ENCODE measurements at regions not wholly inside any gene's neighbourhood (a gene's known extent, or its start where the extent isn't known, plus 50 kb on each side); places are given as distances from the start of the nearest gene placed in this dataset.

DNA sequence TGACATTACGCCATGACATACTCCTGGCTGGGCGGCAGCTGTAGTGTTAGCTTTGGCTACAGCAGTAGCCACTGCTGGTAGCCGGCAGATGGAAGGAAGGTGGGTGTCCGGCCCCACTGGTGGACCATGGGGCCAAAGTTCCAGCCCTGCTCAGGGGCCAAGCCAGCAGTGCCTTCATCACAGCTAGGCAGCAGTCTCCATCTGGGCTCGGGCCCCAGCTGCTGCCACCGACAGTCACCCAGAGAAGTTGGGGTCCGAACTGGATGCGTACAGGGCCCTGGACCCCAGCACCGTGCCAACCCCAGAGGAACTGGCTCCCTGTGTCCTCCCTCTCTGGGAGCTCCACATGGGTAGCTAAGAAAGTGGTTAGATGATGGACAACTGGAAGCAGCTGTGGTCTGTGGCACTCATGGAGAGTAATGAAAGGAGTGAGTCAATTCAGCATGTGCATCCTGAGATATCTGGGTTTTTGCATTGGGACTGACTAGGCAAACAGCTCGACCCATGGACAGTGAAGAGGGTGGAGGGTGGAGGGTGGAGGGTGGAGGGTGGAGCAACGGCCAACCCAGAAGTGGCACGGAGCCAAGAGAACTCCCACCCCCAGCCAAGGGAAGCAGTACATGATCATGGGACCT lies 366.6 kb upstream of the GRIA3 start (continued):
- TF ChIP-seq, protein P1, sequence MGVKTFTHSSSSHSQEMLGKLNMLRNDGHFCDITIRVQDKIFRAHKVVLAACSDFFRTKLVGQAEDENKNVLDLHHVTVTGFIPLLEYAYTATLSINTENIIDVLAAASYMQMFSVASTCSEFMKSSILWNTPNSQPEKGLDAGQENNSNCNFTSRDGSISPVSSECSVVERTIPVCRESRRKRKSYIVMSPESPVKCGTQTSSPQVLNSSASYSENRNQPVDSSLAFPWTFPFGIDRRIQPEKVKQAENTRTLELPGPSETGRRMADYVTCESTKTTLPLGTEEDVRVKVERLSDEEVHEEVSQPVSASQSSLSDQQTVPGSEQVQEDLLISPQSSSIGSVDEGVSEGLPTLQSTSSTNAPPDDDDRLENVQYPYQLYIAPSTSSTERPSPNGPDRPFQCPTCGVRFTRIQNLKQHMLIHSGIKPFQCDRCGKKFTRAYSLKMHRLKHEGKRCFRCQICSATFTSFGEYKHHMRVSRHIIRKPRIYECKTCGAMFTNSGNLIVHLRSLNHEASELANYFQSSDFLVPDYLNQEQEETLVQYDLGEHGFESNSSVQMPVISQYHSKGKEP (tag by site-specific recombination; IDR thresholded peaks at IDR 0.05): no peak
- TF ChIP-seq GLIS1 (tag by site-specific recombination; IDR thresholded peaks at IDR 0.05) (no peak), ZNF223 (tag by site-specific recombination; IDR thresholded peaks at IDR 0.05) (no peak), ZNF623 (tag by site-specific recombination; IDR thresholded peaks at IDR 0.05) (no peak), ZNF701 (tag by site-specific recombination; IDR thresholded peaks at IDR 0.05) (no peak), ZNF677 (tag by site-specific recombination; IDR thresholded peaks at IDR 0.05) (no peak), ZNF830 (tag by site-specific recombination; IDR thresholded peaks at IDR 0.05; ENCODE audit: low read depth) (no peak), ZNF174 (tag by site-specific recombination; IDR thresholded peaks at IDR 0.05) (no peak), ZNF23 (tag by site-specific recombination; IDR thresholded peaks at IDR 0.05; ENCODE audit: borderline replicate concordance) (no peak), ZNF132 (tag by site-specific recombination; IDR thresholded peaks at IDR 0.05; ENCODE audit: borderline replicate concordance) (no peak), ZEB2 (tag by site-specific recombination; IDR thresholded peaks at IDR 0.05) (no peak)

DNA sequence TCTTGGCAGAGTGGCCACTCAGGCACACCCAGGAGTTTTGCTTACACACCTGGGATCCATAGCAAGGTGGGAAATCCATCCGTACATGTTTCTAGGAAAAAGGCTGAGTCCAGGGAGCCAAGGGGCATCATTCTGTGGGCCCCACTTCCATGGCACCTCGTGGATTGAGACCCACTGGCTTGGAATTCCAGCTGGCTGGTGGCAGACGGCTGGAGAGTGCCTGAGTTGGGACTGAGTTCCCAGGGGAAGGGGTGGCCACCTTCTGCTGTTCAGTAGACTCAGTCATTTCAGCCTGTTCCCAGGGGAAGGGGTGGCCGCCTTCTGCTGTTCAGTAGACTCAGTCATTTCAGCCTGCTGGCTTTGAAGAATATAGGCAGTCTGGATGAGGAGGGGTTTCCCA lies 366.0 kb upstream of the GRIA3 start:
- Histone ChIP-seq H3K9me3 (ENCODE audit: control insufficient read depth, insufficient read depth, low read depth, low read length) (no peaks in the 10 kb centered on the region; the same call in 1 of the 2 replicates), H3K4me3 (ENCODE audit: low read depth, low read length) (no peak overlapping the region), H3K4me1 (ENCODE audit: control insufficient read depth, insufficient read depth, low read length) (no peaks in the 10 kb centered on the region), H3K36me3 (ENCODE audit: control insufficient read depth in 2 of 2, insufficient read depth in 1 of 2, low read length in 2 of 2) (no peaks in the 10 kb centered on the region), H3K27ac (ENCODE audit: extremely low read depth, low read depth, low read length) (no peak overlapping the region)
- CTCF ChIA-PET: interaction anchor here (0.6 kb wide), 2 partner anchors 10 kb away, joined by 4 to 6 read pairs; no protein-coding TSS in a partner anchor
- POLR2A ChIA-PET: no interaction called here
- TF ChIP-seq SALL2 (tag by site-specific recombination; IDR thresholded peaks at IDR 0.05; ENCODE audit: borderline replicate concordance): no peak
- TF ChIP-seq, protein P2, sequence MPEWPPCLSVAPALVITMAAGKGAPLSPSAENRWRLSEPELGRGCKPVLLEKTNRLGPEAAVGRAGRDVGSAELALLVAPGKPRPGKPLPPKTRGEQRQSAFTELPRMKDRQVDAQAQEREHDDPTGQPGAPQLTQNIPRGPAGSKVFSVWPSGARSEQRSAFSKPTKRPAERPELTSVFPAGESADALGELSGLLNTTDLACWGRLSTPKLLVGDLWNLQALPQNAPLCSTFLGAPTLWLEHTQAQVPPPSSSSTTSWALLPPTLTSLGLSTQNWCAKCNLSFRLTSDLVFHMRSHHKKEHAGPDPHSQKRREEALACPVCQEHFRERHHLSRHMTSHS (tag by site-specific recombination; IDR thresholded peaks at IDR 0.05): no peak

DNA sequence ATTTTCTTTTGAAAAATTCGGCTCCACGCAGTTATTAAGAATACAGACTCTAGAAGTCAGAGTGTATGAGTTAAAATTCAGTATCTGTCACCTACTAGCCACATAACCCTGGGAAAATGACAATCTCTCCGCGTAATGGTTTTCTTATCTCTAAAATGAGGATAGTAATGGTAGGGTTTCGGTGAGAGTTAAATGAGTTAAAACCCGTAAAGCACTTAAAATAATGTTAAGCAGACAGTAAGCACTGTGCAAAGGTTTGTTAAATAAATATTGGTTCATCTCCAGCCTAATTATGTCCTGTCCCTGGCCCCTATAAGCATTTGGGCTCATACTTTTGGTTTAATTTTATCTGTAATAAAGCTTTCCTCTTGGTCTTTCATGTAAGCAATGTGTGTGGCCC lies 350.8 kb upstream of the GRIA3 start:
- no peaks in the 10 kb centered on the region for H3K9me3 ChIP-seq (ENCODE audit: control insufficient read depth, insufficient read depth, low read depth, low read length)
- ChIA-PET CTCF (interaction anchor here (0.5 kb wide), 1 partner anchor 11 kb away, joined by 3 read pairs; no protein-coding TSS in a partner anchor), POLR2A (no interaction called here)
- no peaks in the 10 kb centered on the region for H3K36me3 ChIP-seq (ENCODE audit: control insufficient read depth in 2 of 2, insufficient read depth in 1 of 2, low read length in 2 of 2)
- no peak overlapping the region for H3K4me3 ChIP-seq (ENCODE audit: low read depth, low read length)
- H3K27ac ChIP-seq (ENCODE audit: extremely low read depth, low read depth, low read length): no peak overlapping the region
- TF ChIP-seq OVOL3 (tag by site-specific recombination; IDR thresholded peaks at IDR 0.05) (no peak), ZNF701 (tag by site-specific recombination; IDR thresholded peaks at IDR 0.05) (no peak), ZNF473 (tag by site-specific recombination; IDR thresholded peaks at IDR 0.05) (no peak), MYNN (tag by site-specific recombination; IDR thresholded peaks at IDR 0.05; ENCODE audit: borderline replicate concordance) (no peak), TCF7L2 (IDR thresholded peaks at IDR 0.05; ENCODE audit: borderline replicate concordance, low read depth, low read length) (peak; percentile 77; the same call in 1 of the 2 replicates), SP7 (tag by site-specific recombination; IDR thresholded peaks at IDR 0.05) (no peak), ZNF404 (tag by site-specific recombination; IDR thresholded peaks at IDR 0.05) (no peak)
- no peaks in the 10 kb centered on the region for H3K4me1 ChIP-seq (ENCODE audit: control insufficient read depth, insufficient read depth, low read length)
